Glutamatergic neuron (in vitro differentiated cells): ENCODE measurements at regions not wholly inside any gene's neighbourhood (a gene's known extent, or its start where the extent isn't known, plus 50 kb on each side); places are given as distances from the start of the nearest gene placed in this dataset.

Experiments
- DNase-seq: peaks from one replicate; pipeline ENCODE4 v3.0.0; 2022
- H3K27ac Mint-ChIP-seq: one replicate; pipeline ENCODE4 v1.8.0; 2020; ENCODE audit warnings: mild to moderate bottlenecking, mixed read lengths, inconsistent platforms; ENCODE audit not compliant: unreplicated experiment
- H3K27me3 Mint-ChIP-seq: one replicate; pipeline ENCODE4 v1.8.0; 2020; ENCODE audit warnings: mild to moderate bottlenecking, moderate library complexity, mixed read lengths, inconsistent platforms; ENCODE audit not compliant: unreplicated experiment
- H3K36me3 Mint-ChIP-seq: one replicate; pipeline ENCODE4 v1.8.0; 2020; ENCODE audit warnings: mild to moderate bottlenecking, mixed read lengths, inconsistent platforms; ENCODE audit not compliant: unreplicated experiment
- H3K4me1 Mint-ChIP-seq: one replicate; pipeline ENCODE4 v1.8.0; 2020; ENCODE audit warnings: mild to moderate bottlenecking, low read depth, mixed read lengths, inconsistent platforms; ENCODE audit not compliant: unreplicated experiment
- H3K4me3 Mint-ChIP-seq: one replicate; pipeline ENCODE4 v1.8.0; 2020; ENCODE audit warnings: mild to moderate bottlenecking, mixed read lengths, inconsistent platforms; ENCODE audit not compliant: unreplicated experiment
- H3K9me3 Mint-ChIP-seq: one replicate; pipeline ENCODE4 v1.8.0; 2020; ENCODE audit warnings: mild to moderate bottlenecking, moderate library complexity, mixed read lengths, inconsistent platforms; ENCODE audit not compliant: unreplicated experiment
- TF ChIP-seq, protein P1 (sequence below): fragments of 200-600 bp; sonication (generic); IDR thresholded peaks from one replicate; pipeline ENCODE4 v1.5.0; 2021; ENCODE audit not compliant: partially characterized antibody, unreplicated experiment

DNA sequence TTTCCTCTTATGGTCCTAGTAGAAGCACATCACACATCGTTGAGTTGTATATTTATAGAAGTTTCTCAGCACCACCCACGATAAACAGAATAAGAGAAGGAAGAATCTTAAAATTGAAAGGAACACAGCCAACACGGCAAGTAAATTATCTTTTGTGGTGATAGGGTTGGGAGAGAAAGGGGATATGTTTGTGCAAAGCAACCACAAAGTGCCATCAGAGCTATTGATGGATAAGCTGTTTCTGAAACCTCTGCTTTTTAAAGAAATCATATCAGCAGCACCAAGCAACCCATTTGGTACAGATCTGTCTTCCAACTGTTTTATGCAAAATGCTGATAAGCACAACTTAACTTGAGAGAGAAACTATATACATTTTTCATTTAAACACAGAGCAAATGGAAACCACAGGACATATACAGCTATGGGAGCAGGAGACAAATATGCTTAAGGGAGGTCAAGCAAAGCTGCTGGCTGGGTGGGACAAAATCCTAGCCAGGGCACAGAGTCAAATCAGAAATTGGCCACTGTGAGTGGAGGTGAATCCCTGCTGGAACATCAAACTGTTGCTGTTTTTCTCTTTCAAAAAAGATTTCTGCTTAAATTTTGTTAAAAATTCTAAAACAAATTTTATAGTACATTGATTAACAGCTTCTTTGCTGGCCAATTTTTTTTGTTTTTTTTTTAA lies 194.0 kb upstream of the HHIP start:
- no peak overlapping the region for H3K4me3 Mint-ChIP-seq
- H3K4me1 Mint-ChIP-seq = no peaks in the 10 kb centered on the region
- no peaks in the 10 kb centered on the region for H3K36me3 Mint-ChIP-seq
- DNase-seq = no peak
- no peak overlapping the region for H3K27ac Mint-ChIP-seq
- peaks cover 1% of the 10 kb centered on the region for H3K9me3 Mint-ChIP-seq
- H3K27me3 Mint-ChIP-seq = peaks cover 2% of the 10 kb centered on the region
- TF ChIP-seq, protein P1, sequence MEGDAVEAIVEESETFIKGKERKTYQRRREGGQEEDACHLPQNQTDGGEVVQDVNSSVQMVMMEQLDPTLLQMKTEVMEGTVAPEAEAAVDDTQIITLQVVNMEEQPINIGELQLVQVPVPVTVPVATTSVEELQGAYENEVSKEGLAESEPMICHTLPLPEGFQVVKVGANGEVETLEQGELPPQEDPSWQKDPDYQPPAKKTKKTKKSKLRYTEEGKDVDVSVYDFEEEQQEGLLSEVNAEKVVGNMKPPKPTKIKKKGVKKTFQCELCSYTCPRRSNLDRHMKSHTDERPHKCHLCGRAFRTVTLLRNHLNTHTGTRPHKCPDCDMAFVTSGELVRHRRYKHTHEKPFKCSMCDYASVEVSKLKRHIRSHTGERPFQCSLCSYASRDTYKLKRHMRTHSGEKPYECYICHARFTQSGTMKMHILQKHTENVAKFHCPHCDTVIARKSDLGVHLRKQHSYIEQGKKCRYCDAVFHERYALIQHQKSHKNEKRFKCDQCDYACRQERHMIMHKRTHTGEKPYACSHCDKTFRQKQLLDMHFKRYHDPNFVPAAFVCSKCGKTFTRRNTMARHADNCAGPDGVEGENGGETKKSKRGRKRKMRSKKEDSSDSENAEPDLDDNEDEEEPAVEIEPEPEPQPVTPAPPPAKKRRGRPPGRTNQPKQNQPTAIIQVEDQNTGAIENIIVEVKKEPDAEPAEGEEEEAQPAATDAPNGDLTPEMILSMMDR = no peak

DNA sequence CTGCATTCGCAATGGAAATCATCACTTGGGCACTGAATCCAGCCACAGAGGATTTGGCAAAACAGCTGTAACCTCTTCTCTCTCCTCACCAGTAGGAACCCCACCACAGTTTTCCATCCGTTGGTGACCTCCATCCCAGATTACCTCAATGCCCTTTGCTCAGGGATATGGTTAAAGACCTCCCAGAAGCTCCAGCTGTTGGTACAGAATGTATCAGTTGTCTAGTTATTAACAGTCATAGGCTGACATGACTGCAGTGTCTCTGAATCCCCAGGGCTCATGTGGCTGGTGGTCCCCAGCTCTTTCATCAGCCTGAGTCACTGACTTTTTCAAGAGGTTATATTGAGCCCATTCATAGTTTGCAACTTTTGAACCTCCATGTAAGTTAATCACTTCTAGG lies 189.8 kb upstream of the HHIP start:
- TF ChIP-seq, protein P1 = no peak
- no peaks in the 10 kb centered on the region for H3K36me3 Mint-ChIP-seq
- H3K9me3 Mint-ChIP-seq = no peaks in the 10 kb centered on the region
- H3K27ac Mint-ChIP-seq = no peak overlapping the region
- H3K4me1 Mint-ChIP-seq = no peaks in the 10 kb centered on the region
- no peak overlapping the region for H3K4me3 Mint-ChIP-seq
- peaks cover 2% of the 10 kb centered on the region for H3K27me3 Mint-ChIP-seq
- no peak for DNase-seq

DNA sequence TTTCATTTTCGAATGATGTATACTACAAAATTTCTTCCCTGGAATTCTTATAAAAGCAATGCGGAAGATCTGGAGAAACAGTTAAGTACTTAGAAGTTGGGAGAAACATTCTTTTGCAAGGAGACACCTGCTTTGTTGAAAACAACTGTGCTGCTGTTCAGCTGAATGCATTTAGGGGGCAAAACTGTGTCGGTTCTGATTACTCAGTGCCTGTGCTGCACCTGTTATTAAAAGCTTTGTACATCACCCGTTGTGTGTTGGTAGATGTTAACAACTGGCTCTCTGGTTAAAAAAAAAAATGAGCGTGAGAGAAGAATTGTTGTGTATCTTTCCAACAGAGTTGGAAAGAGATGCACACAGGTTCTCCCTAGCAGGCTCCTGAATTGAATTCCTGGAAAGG lies 184.1 kb upstream of the HHIP start:
- H3K4me3 Mint-ChIP-seq = no peak overlapping the region
- H3K9me3 Mint-ChIP-seq = no peaks in the 10 kb centered on the region
- H3K4me1 Mint-ChIP-seq = no peaks in the 10 kb centered on the region
- TF ChIP-seq, protein P1 = no peak
- no peaks in the 10 kb centered on the region for H3K36me3 Mint-ChIP-seq
- H3K27me3 Mint-ChIP-seq = peaks cover 2% of the 10 kb centered on the region
- no peak for DNase-seq
- H3K27ac Mint-ChIP-seq = no peak overlapping the region

DNA sequence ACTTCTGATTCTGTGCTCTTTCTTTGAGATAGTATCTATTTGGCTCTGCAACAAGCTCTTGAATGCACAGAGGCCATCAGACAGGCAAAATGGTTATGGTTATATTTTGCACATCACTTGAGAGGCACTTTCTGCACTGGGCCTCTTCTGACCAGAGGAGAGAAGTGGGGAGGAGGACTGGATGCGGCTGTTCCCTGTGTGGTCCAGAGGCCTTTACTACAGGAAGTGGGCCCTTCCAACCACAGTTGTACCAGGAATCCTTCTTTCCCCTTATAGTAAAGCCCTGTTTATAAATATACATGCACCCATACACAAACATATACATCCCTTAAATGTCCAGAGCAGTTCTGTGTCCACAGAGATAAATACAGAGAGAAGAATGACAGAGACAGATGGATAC lies 182.7 kb upstream of the HHIP start:
- Mint-ChIP-seq H3K36me3 (no peaks in the 10 kb centered on the region), H3K27me3 (peaks cover 2% of the 10 kb centered on the region), H3K4me1 (no peaks in the 10 kb centered on the region), H3K27ac (no peak overlapping the region), H3K4me3 (no peak overlapping the region), H3K9me3 (no peaks in the 10 kb centered on the region)
- TF ChIP-seq, protein P1 = no peak
- DNase-seq = no peak

DNA sequence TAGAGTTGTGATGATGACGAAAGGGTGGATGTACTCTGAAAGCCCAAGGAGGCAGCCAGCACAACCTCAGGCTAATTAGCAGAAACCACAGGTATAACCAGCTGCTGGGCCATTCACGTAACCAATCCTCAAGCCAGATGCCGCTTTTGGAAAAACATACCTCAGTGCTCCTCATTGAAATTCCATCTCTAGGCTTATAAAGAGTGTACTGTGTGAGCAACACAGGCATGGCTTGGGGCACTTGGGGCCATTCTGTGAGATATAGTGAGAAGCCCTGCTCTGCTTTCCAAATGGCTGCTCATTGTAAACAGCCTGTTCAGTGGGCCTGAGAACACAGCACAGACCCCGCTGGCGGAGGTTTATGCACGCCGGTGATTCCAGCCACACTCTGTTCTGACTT lies 182.1 kb upstream of the HHIP start:
- Mint-ChIP-seq H3K36me3 (no peaks in the 10 kb centered on the region), H3K27ac (no peak overlapping the region), H3K4me1 (no peaks in the 10 kb centered on the region), H3K4me3 (no peak overlapping the region), H3K27me3 (peaks cover 2% of the 10 kb centered on the region), H3K9me3 (no peaks in the 10 kb centered on the region)
- DNase-seq = no peak
- TF ChIP-seq, protein P1 = no peak
